ENCODE measurements at regions not wholly inside any gene's neighbourhood (a gene's known extent, or its start where the extent isn't known, plus 50 kb on each side); places are given as distances from the start of the nearest gene placed in this dataset.

DNA sequence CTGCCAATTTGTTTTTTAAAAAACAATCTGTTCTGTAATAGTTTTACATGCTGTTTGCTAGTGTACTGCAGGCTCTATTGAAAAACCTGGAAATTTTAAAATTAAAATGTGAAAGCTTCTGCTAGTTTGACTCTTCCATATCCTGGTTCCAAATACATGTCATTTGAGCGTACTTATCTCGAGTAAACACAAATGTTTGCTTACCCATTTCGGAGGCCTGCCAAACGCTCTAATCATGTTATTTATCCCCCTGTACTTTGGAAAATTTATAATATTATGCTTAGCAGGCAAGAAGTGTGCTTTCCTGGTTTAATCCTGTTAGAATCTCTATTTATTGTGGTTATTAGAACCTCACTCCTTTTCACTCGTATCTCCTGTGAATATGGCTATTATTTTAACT, 476.8 kb upstream of the CYLC2 start:
- intact Hi-C loops (cut with micrococcal nuclease; ENCODE audit: unreplicated experiment): no loop called here
- Histone ChIP-seq H3K27ac (ENCODE audit: extremely low read length, insufficient read depth, low read length) (no peak overlapping the region), H3K27me3 (ENCODE audit: control insufficient read depth in 1 of 2, insufficient read depth in 2 of 2, low read length in 2 of 2) (no peaks in the 10 kb centered on the region), H3K4me2 (ENCODE audit: low read depth, low read length) (no peak overlapping the region), H3K36me3 (replicated peaks in 1 of 2; ENCODE audit: control insufficient read depth in 1 of 2, insufficient read depth in 2 of 2, low read length in 2 of 2) (no peaks in the 10 kb centered on the region), H3K9ac (ENCODE audit: insufficient read depth, low read depth, low read length) (no peak overlapping the region), H3K79me2 (ENCODE audit: insufficient read depth, low read length) (no peaks in the 10 kb centered on the region), H4K20me1 (ENCODE audit: insufficient read depth, low read length) (no peaks in the 10 kb centered on the region), H3K4me3 (replicated peaks in 1 of 3; ENCODE audit: insufficient read depth in 1 of 3, low read depth in 2 of 3, low read length in 3 of 3) (no peak overlapping the region), H2AFZ (ENCODE audit: low read length) (no peak overlapping the region), H3K4me1 (ENCODE audit: insufficient read depth, low read length) (no peaks in the 10 kb centered on the region), H3K9me3 (ENCODE audit: low read length) (no peaks in the 10 kb centered on the region)
- no peak for FAIRE-seq
- in situ Hi-C loops (cut with HindIII; ENCODE audit: extremely low pct_ligation_motif_present, low pct_unique_long_range_greater_than_20kb): no loop called here
- ChIA-PET POLR2A (no interaction called here), CTCF (ENCODE audit: low intra/inter-chr PET ratio, low total read pairs) (no interaction called here)
- TF ChIP-seq, protein P1, sequence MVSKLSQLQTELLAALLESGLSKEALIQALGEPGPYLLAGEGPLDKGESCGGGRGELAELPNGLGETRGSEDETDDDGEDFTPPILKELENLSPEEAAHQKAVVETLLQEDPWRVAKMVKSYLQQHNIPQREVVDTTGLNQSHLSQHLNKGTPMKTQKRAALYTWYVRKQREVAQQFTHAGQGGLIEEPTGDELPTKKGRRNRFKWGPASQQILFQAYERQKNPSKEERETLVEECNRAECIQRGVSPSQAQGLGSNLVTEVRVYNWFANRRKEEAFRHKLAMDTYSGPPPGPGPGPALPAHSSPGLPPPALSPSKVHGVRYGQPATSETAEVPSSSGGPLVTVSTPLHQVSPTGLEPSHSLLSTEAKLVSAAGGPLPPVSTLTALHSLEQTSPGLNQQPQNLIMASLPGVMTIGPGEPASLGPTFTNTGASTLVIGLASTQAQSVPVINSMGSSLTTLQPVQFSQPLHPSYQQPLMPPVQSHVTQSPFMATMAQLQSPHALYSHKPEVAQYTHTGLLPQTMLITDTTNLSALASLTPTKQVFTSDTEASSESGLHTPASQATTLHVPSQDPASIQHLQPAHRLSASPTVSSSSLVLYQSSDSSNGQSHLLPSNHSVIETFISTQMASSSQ (IDR thresholded peaks at IDR 0.05; ENCODE audit: low read depth): no peak
- TF ChIP-seq, protein P1 (CRISPR knock-in tag; IDR thresholded peaks at IDR 0.05; ENCODE audit: borderline replicate concordance): no peak
- no peak for TF ChIP-seq CC2D1A (CRISPR knock-in tag; IDR thresholded peaks at IDR 0.05)
- TF ChIP-seq KLF12 (CRISPR knock-in tag; IDR thresholded peaks at IDR 0.05; ENCODE audit: borderline replicate concordance): no peak
- TF ChIP-seq, protein P2, sequence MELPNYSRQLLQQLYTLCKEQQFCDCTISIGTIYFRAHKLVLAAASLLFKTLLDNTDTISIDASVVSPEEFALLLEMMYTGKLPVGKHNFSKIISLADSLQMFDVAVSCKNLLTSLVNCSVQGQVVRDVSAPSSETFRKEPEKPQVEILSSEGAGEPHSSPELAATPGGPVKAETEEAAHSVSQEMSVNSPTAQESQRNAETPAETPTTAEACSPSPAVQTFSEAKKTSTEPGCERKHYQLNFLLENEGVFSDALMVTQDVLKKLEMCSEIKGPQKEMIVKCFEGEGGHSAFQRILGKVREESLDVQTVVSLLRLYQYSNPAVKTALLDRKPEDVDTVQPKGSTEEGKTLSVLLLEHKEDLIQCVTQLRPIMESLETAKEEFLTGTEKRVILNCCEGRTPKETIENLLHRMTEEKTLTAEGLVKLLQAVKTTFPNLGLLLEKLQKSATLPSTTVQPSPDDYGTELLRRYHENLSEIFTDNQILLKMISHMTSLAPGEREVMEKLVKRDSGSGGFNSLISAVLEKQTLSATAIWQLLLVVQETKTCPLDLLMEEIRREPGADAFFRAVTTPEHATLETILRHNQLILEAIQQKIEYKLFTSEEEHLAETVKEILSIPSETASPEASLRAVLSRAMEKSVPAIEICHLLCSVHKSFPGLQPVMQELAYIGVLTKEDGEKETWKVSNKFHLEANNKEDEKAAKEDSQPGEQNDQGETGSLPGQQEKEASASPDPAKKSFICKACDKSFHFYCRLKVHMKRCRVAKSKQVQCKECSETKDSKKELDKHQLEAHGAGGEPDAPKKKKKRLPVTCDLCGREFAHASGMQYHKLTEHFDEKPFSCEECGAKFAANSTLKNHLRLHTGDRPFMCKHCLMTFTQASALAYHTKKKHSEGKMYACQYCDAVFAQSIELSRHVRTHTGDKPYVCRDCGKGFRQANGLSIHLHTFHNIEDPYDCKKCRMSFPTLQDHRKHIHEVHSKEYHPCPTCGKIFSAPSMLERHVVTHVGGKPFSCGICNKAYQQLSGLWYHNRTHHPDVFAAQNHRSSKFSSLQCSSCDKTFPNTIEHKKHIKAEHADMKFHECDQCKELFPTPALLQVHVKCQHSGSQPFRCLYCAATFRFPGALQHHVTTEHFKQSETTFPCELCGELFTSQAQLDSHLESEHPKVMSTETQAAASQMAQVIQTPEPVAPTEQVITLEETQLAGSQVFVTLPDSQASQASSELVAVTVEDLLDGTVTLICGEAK (IDR thresholded peaks at IDR 0.05): no peak
- TF ChIP-seq, protein P2 (CRISPR knock-in tag; IDR thresholded peaks at IDR 0.05): no peak
- TF ChIP-seq, protein P3, sequence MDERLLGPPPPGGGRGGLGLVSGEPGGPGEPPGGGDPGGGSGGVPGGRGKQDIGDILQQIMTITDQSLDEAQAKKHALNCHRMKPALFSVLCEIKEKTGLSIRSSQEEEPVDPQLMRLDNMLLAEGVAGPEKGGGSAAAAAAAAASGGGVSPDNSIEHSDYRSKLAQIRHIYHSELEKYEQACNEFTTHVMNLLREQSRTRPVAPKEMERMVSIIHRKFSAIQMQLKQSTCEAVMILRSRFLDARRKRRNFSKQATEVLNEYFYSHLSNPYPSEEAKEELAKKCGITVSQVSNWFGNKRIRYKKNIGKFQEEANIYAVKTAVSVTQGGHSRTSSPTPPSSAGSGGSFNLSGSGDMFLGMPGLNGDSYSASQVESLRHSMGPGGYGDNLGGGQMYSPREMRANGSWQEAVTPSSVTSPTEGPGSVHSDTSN (CRISPR knock-in tag; IDR thresholded peaks at IDR 0.05): no peak
- WGBS (ENCODE audit: low lambda C conversion rate): 1% methylated on average over 5 of the region's 5 CpGs
- no peak for ATAC-seq
- no peak for DNase-seq (ENCODE audit: low spot score)
- no TSS peak for BruUV-seq (replicated peaks)

Data from HepG2 (cell line).